NCI-H2196 (cell line): ENCODE measurements at regions not wholly inside any gene's neighbourhood (a gene's known extent, or its start where the extent isn't known, plus 50 kb on each side); places are given as distances from the start of the nearest gene placed in this dataset.

Experiments used
- DNase-seq: peaks from one replicate; lab custom pipeline; 2025; ENCODE audit not compliant: unreplicated experiment; lab: John Stamatoyannopoulos, UW

DNA sequence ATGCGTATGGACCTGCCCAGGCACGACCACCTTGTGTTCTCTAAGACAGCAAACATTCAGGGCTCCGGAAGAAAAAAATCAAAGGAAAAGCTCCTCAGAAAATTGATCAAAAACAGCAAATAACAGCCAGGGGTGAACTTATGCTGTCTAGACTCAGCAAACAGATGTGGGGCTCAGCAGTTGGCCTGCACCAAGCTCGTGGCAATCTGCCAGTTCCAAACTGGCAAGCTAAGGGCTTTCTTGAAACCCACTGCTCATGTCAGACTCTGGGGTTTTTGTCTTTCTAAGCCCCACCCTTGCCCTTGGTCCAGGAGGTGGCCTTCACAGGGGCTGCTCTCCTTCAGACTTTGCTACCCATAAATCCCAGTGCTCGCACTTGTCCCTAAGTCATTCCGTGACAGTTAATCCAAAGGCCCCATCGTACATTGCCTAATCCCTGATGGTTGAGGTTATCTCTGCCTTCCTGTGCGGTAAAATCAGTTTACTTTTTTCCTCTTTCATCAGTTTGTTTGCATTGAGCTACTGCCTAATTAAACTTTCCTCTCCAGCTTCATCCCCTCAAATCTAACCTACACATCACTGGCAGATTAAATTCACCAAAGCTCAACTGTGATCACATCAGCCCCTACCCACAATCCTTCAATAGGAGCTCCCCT is 408.0 kb downstream of the LRATD1 start:
- DNase-seq, result no peak

- no peak for DNase-seq
Measured at GRCh38 chr2:15041429-15041837, 408.9 kb downstream of the LRATD1 start.

DNA sequence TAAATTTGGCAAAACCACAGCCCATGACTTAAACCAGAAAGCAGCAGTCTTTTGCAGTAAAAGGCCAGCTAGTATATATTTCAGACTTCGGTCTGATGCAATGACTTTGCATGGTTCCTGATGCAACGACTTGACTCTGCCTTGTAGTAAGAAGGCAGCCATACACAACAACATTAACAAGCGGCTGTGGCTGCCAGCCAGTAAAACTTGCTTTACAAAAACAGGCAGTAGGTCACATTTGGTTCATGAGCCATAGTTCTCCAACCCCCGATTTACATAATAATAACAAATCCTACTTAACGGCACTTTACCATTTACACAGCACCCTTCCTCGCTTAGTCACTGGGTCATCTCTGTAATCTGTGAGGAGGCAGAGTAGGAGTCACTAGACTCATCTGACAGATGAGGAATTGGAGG is 410.3 kb downstream of the LRATD1 start:
- no peak for DNase-seq

DNA sequence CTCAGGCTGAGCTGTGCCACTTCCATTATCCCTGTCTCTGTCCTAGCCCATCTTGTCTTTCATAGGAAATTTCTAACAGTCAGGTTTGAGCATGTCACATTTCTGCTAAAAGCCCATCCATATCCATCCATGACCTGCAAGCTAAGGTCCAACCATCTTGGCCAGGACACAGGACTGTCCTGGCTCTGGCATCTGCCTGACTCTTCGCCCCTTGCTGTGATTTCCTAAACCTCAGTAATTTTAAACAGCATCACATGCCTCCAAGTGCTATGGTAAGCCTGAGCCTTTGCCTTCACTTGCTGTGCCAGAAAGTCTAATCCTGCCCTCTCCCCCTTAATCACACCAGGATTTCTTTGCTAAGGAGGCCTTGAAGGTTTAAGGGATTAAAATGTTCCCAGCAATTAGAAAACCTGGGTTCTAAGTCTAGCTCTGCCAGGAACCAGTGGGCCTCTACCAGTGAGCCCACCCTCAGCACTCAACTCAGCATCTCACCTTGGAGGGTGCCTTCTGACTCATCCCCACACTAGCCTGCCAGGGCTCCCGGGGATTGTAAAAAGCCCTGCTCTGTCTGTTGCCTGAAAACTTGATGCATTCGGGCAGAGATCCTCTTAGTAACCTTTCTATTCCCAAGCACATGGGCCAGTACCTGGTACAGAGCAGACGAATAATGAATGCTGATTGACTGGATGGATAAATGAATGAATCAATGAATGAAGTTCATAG is 411.0 kb downstream of the LRATD1 start:
- no peak for DNase-seq

GRCh38 chr2:15045054-15045453 is 412.5 kb downstream of the LRATD1 start:
- DNase-seq, result no peak

- DNase-seq, result no peak
Measured at GRCh38 chr2:15047184-15047583, 414.7 kb downstream of the LRATD1 start.

DNA sequence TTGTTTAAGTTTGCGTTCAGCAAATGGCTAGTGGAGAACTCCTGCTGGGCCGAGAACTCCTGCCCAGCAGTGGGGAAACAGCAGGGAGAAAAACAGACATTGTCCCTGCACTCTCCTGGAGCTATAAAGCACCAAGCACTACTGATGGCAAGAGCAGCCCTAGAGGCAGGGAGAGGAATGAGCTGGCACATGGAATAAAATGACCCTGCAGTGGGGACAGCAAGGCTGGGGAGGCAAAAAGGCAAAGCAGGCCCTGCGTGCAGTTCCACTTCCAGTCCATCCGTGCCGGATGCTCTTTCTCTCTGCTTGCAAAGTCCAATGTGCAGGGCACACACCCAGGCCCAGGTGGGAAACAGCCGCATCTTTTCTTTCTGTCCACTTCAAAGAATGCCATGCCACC is 415.5 kb downstream of the LRATD1 start:
- no peak for DNase-seq

GRCh38 chr2:15049096-15049993 is 416.8 kb downstream of the LRATD1 start:
- peak; percentile 42 for DNase-seq

DNA sequence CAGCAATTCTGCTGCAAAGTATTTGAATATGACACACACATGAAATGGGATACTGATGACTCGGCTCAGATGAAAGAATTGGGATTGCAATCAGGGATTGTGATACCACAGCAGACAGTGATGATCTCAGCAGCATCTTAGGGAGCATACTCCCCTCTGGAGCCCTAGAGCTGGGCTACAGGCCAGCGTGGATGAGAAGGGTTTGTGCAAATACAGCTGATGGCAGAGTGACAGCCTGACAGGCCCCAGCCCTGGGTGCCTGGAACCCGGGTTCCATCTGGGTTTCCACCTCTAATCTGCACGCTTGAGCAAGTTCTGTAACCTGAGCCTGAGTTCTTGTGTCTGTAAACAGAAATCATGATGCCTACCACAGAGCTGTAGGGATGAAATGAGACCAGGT is 418.0 kb downstream of the LRATD1 start:
- peak; percentile 90 for DNase-seq

GRCh38 chr2:15053542-15053941 is 421.0 kb downstream of the LRATD1 start:
- DNase-seq, result no peak

- no peak for DNase-seq
Measured at GRCh38 chr2:15058015-15058720, 425.7 kb downstream of the LRATD1 start.

DNA sequence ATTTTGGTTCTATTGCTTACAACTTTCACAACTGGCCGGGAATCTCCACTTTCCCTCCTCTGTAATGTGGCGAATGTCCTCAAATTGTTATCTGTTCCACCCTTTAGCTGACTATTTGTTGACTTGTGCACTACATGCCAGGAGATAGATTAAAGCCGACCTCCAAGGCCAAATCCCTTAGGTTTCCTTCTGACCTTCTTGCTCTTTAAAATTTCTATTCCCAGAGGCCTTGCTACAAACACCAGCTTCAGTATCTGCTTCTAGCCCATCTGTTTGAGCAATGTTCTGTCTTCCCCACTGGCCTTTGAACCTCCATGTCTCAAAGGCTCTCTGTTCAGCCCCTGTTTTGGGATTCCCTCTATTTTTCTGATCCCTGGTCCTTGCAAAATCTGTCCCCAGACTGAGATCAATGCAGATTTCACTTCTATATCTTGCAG is 426.2 kb downstream of the LRATD1 start:
- no peak for DNase-seq

DNA sequence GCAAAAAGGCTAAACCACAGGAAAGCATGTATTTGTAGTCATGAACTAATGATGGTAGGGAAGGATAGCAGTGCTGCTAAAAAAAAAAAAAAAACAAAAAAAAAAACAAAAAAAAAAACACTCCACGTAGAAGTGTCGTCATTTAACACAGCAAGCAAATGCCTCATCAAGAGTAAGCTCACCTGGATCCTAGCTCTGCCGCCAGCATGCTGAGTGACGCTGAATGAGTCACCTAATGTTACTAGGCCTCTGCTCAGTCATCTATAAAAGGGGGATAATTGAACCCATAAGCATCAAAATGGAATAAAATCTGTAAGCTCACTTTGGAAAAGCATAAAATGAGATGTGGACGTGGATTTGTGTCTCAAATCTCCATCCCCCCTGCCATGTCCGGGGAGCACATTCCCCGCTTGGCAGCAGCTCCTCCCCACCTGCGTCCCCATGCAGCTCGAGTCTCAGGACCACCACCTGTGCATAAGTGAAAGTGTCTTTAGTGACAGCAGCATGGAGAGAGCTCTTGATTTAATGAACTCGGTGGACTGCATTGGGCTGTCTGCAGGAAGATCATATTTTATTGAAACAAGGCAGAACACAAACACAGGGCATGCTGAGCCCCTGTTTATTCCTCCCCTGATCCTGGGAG is 427.5 kb downstream of the LRATD1 start:
- no peak for DNase-seq

- no peak for DNase-seq
Measured at GRCh38 chr2:15061268-15061667, 428.8 kb downstream of the LRATD1 start.

GRCh38 chr2:15066138-15066537 is 433.6 kb downstream of the LRATD1 start:
- DNase-seq, result no peak

DNA sequence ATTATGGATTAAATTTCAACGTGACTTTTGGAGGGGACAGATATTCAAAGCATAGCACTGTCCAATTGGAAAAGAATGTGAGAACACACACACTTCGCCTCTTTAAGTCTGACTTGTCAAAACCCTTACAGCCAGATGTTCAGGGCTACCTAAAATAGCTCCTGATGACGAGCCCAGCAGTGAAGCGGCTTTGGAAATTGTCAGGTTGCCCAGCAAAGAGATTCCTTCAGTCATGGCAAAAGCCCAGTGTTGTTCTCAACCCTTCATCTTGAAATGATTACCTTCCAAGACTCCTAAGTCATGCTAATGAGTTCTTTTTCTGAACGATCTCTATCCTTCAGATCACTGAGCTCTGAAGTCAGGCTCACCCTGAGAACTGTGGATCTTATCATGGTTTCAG is 436.6 kb downstream of the LRATD1 start:
- DNase-seq, result no peak

GRCh38 chr2:15072836-15073235 is 440.3 kb downstream of the LRATD1 start:
- no peak for DNase-seq

- DNase-seq, result no peak
Measured at GRCh38 chr2:15073664-15074063, 441.1 kb downstream of the LRATD1 start.

GRCh38 chr2:15074319-15074718 is 441.8 kb downstream of the LRATD1 start:
- DNase-seq, result no peak
